Stromal cell of bone marrow (primary cell): ENCODE measurements at regions not wholly inside any gene's neighbourhood (a gene's known extent, or its start where the extent isn't known, plus 50 kb on each side); places are given as distances from the start of the nearest gene placed in this dataset.

Experiments
- DNase-seq: peaks from one replicate; pipeline ENCODE4 v3.0.0-alpha.2; 2012; ENCODE audit warnings: low read depth

- no peak for DNase-seq
Observed at GRCh38 chr2:104537116-104537515, 316.8 kb upstream of the POU3F3 start.

- no peak for DNase-seq
Observed at GRCh38 chr2:104538077-104538476, 315.8 kb upstream of the POU3F3 start.

- no peak for DNase-seq
Observed at GRCh38 chr2:104539649-104540048, 314.3 kb upstream of the POU3F3 start.

- DNase-seq, result no peak
Observed at GRCh38 chr2:104545055-104545454, 308.9 kb upstream of the POU3F3 start.

GRCh38 chr2:104546537-104546936 lies 307.4 kb upstream of the POU3F3 start:
- no peak for DNase-seq

GRCh38 chr2:104547221-104547620 lies 306.7 kb upstream of the POU3F3 start:
- no peak for DNase-seq

GRCh38 chr2:104561251-104561650 lies 292.7 kb upstream of the POU3F3 start:
- DNase-seq, result no peak

GRCh38 chr2:104562537-104562936 lies 291.4 kb upstream of the POU3F3 start:
- DNase-seq, result no peak

- no peak for DNase-seq
Observed at GRCh38 chr2:104563398-104563996, 290.4 kb upstream of the POU3F3 start.

- no peak for DNase-seq
Observed at GRCh38 chr2:104568247-104568646, 285.7 kb upstream of the POU3F3 start.

GRCh38 chr2:104570259-104570658 lies 283.7 kb upstream of the POU3F3 start:
- DNase-seq, result no peak

- DNase-seq, result no peak
Observed at GRCh38 chr2:104572834-104573233, 281.1 kb upstream of the POU3F3 start.

- no peak for DNase-seq
Observed at GRCh38 chr2:104574367-104574766, 279.5 kb upstream of the POU3F3 start.

GRCh38 chr2:104577143-104577542 lies 276.8 kb upstream of the POU3F3 start:
- DNase-seq, result no peak

GRCh38 chr2:104582471-104582870 lies 271.4 kb upstream of the POU3F3 start:
- no peak for DNase-seq

GRCh38 chr2:104583811-104584210 lies 270.1 kb upstream of the POU3F3 start:
- no peak for DNase-seq

- no peak for DNase-seq
Observed at GRCh38 chr2:104584393-104584792, 269.5 kb upstream of the POU3F3 start.

- DNase-seq, result no peak
Observed at GRCh38 chr2:104595576-104595975, 258.3 kb upstream of the POU3F3 start.

- no peak for DNase-seq
Observed at GRCh38 chr2:104597942-104598341, 256.0 kb upstream of the POU3F3 start.

- no peak for DNase-seq
Observed at GRCh38 chr2:104598636-104599035, 255.3 kb upstream of the POU3F3 start.

- DNase-seq, result peak; percentile 5
Observed at GRCh38 chr2:104599787-104600510, 254.0 kb upstream of the POU3F3 start.

- no peak for DNase-seq
Observed at GRCh38 chr2:104606056-104606455, 247.9 kb upstream of the POU3F3 start.

GRCh38 chr2:104616856-104617255 lies 237.1 kb upstream of the POU3F3 start:
- DNase-seq, result no peak

- DNase-seq, result no peak
Observed at GRCh38 chr2:104620801-104621200, 233.1 kb upstream of the POU3F3 start.
